Lower leg skin (tissue), 3 donors: ENCODE measurements at regions not wholly inside any gene's neighbourhood (a gene's known extent, or its start where the extent isn't known, plus 50 kb on each side); places are given as distances from the start of the nearest gene placed in this dataset.

Experiments used
- POLR2A ChIP-seq, 2 donors: fragments of 450-650 bp; IDR thresholded peaks; one replicate each; pipeline ENCODE4 v1.6.1; 2016 to 2017; ENCODE audit warnings: antibody characterized with exemption in 2 of 2, mild to moderate bottlenecking in 1 of 2, moderate library complexity in 1 of 2
- TF ChIP-seq, protein P1 (sequence below), 3 donors: fragments of 450-650 bp; IDR thresholded peaks; one replicate each; pipeline ENCODE4 v1.5.1; 2016; ENCODE audit warnings: antibody characterized with exemption in 3 of 3, mild to moderate bottlenecking in 3 of 3, moderate library complexity in 2 of 3

- TF ChIP-seq, protein P1, sequence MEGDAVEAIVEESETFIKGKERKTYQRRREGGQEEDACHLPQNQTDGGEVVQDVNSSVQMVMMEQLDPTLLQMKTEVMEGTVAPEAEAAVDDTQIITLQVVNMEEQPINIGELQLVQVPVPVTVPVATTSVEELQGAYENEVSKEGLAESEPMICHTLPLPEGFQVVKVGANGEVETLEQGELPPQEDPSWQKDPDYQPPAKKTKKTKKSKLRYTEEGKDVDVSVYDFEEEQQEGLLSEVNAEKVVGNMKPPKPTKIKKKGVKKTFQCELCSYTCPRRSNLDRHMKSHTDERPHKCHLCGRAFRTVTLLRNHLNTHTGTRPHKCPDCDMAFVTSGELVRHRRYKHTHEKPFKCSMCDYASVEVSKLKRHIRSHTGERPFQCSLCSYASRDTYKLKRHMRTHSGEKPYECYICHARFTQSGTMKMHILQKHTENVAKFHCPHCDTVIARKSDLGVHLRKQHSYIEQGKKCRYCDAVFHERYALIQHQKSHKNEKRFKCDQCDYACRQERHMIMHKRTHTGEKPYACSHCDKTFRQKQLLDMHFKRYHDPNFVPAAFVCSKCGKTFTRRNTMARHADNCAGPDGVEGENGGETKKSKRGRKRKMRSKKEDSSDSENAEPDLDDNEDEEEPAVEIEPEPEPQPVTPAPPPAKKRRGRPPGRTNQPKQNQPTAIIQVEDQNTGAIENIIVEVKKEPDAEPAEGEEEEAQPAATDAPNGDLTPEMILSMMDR (IDR thresholded peaks at IDR 0.05), result no peak
- no peak for TF ChIP-seq POLR2A (IDR thresholded peaks at IDR 0.05)
These were observed 129.0 kb downstream of the EDN3 start for GRCh38 chr20:59429396-59429795.
